HCT116 (cell line): ENCODE measurements at regions not wholly inside any gene's neighbourhood (a gene's known extent, or its start where the extent isn't known, plus 50 kb on each side); places are given as distances from the start of the nearest gene placed in this dataset.

Source experiments
- ATAC-seq: fragments of 200-7000 bp; cut with Tn5 transposase; 2 replicates; pipeline ENCODE4 v1.9.1; 2020; ENCODE audit warnings: mild to moderate bottlenecking, moderate library complexity
- BruUV-seq: library from RNA; stranded (reverse); fragments of 400-500 nt; replicated peaks from 2 replicates; lab custom pipeline; 2021; lab: Mats Ljungman, UMichigan
- CTCF ChIA-PET: fragments of 300-600 bp; sonication (Branson Sonifier 250); formaldehyde crosslinking; loops from one replicate; lab custom pipeline; 2021; ENCODE audit warnings: antibody characterized with exemption; lab: Charles Lee
- POLR2A ChIA-PET: fragments of 300-600, 350-600 bp; sonication (Branson Sonifier 250); formaldehyde crosslinking; loops from one replicate; lab custom pipeline; 2021; ENCODE audit warnings: antibody characterized with exemption; lab: Charles Lee
- RAD21 ChIA-PET, 2 experiments: fragments of 300-600 bp; sonication (Branson Sonifier 250); formaldehyde crosslinking; loops; one replicate each; lab custom pipeline; 2023; ENCODE audit warnings: low total read pairs in 2 of 2; ENCODE audit not compliant: uncharacterized antibody in 2 of 2, unreplicated experiment in 2 of 2, low non-redundant PET in 1 of 2; lab: Charles Lee
- DNase-seq: peaks from one replicate; pipeline ENCODE4 v3.0.0-alpha.2; 2010; ENCODE audit warnings: low read depth, low spot score
- H2AFZ ChIP-seq: fragments of 200-600 bp; shearing (Covaris generic), sonication (generic); 2 replicates; pipeline ENCODE4 v1.6.1; 2017; ENCODE audit warnings: low read depth, mixed run types, mixed read lengths, antibody characterized with exemption, low read length; ENCODE audit not compliant: poor library complexity, severe bottlenecking
- H3K27ac ChIP-seq: 2 replicates; pipeline ENCODE4 v1.5.1; 2012; ENCODE audit warnings: low read depth, low read length
- H3K27me3 ChIP-seq: fragments of 200-600 bp; sonication (generic); 2 replicates; pipeline ENCODE4 v1.6.1; 2016; ENCODE audit warnings: mixed run types, low read length, mixed read lengths; ENCODE audit not compliant: insufficient read depth
- H3K36me3 ChIP-seq, 2 experiments: fragments of 200-500 bp in 1 of 2; fragments of 200-600 bp in 1 of 2; sonication (Bioruptor generic) in 1 of 2; sonication (generic) in 1 of 2; 2 replicates each; pipeline versions ENCODE4 v1.5.1 to v1.6.1; 2014 to 2016; ENCODE audit warnings: low read length in 2 of 2, inconsistent platforms in 1 of 2, mixed read lengths in 1 of 2, mixed run types in 1 of 2; ENCODE audit not compliant: insufficient read depth in 2 of 2, control insufficient read depth in 1 of 2
- H3K4me1 ChIP-seq, 2 experiments: fragments of 200-600 bp in 1 of 2; sonication (generic) in 1 of 2; 2 replicates each; pipeline versions ENCODE4 v1.5.1 to v1.6.1; 2012 to 2017; ENCODE audit warnings: low read length in 2 of 2, inconsistent platforms in 1 of 2, mild to moderate bottlenecking in 1 of 2, mixed read lengths in 1 of 2, mixed run types in 1 of 2, moderate library complexity in 1 of 2; ENCODE audit not compliant: insufficient read depth in 2 of 2, control insufficient read depth in 1 of 2
- H3K4me2 ChIP-seq: fragments of 200-600 bp; sonication (generic); 2 replicates; pipeline ENCODE4 v1.6.1; 2017; ENCODE audit warnings: mixed run types, low read length, mixed read lengths
- H3K4me3 ChIP-seq, 2 experiments: fragments of 200-600 bp in 1 of 2; sonication (generic) in 1 of 2; replicated peaks in 1 of 2; 2 replicates each; pipeline ENCODE4 v1.5.1; 2011 to 2016; ENCODE audit warnings: low read length in 2 of 2, control low read depth in 1 of 2, low read depth in 1 of 2, mild to moderate bottlenecking in 1 of 2, mixed read lengths in 1 of 2, mixed run types in 1 of 2
- H3K79me2 ChIP-seq: fragments of 200-600 bp; sonication (generic); 2 replicates; pipeline ENCODE4 v1.6.1; 2017; ENCODE audit warnings: mild to moderate bottlenecking, mixed run types, low read length, moderate library complexity, mixed read lengths; ENCODE audit not compliant: insufficient read depth
- H3K9ac ChIP-seq: fragments of 200-600 bp; sonication (generic); 2 replicates; pipeline ENCODE4 v1.6.1; 2016; ENCODE audit warnings: low read length, mixed read lengths
- H3K9me2 ChIP-seq: fragments of 200-600 bp; sonication (generic), shearing (Covaris generic); 2 replicates; pipeline ENCODE4 v1.6.1; 2017; ENCODE audit warnings: mixed run types, mild to moderate bottlenecking, moderate library complexity; ENCODE audit not compliant: insufficient read depth
- H3K9me3 ChIP-seq, 2 experiments: fragments of 200-500 bp in 1 of 2; fragments of 200-600 bp in 1 of 2; sonication (Bioruptor generic) in 1 of 2; sonication (generic) in 1 of 2; 2 replicates each; pipeline ENCODE4 v1.6.1; 2014 to 2017; ENCODE audit warnings: low read length in 2 of 2, mixed read lengths in 2 of 2, inconsistent platforms in 1 of 2, low read depth in 1 of 2, mild to moderate bottlenecking in 1 of 2, mixed run types in 1 of 2, moderate library complexity in 1 of 2; ENCODE audit not compliant: control insufficient read depth in 1 of 2, insufficient read depth in 1 of 2
- H4K20me1 ChIP-seq: fragments of 200-600 bp; sonication (generic), shearing (Covaris generic); 2 replicates; pipeline ENCODE4 v1.6.1; 2017; ENCODE audit warnings: mixed run types, mild to moderate bottlenecking, moderate library complexity; ENCODE audit not compliant: insufficient read depth
- CBX3 ChIP-seq: IDR thresholded peaks from 2 replicates; pipeline ENCODE4 v1.6.1; 2012; ENCODE audit warnings: low read depth
- CEBPB ChIP-seq: IDR thresholded peaks from 2 replicates; pipeline ENCODE4 v1.6.1; 2012; ENCODE audit warnings: low read depth
- EGR1 ChIP-seq: IDR thresholded peaks from 2 replicates; pipeline ENCODE4 v1.6.1; 2012; ENCODE audit warnings: low read depth
- ELF1 ChIP-seq: IDR thresholded peaks from 2 replicates; pipeline ENCODE4 v1.6.1; 2012; ENCODE audit warnings: low read depth, borderline replicate concordance
- EZH2 ChIP-seq: fragments of 200-600 bp; sonication (generic); IDR thresholded peaks from 2 replicates; pipeline ENCODE4 v1.6.1; 2017; ENCODE audit warnings: antibody characterized with exemption, mixed run types
- EZH2phosphoT487 ChIP-seq: fragments of 200-600 bp; IDR thresholded peaks from 2 replicates; pipeline ENCODE4 v1.6.1; 2018; ENCODE audit warnings: antibody characterized with exemption, borderline replicate concordance
- POLR2A ChIP-seq: IDR thresholded peaks from 2 replicates; pipeline ENCODE4 v1.7.0; 2011; ENCODE audit warnings: borderline replicate concordance; ENCODE audit not compliant: insufficient read depth, insufficient read length; ENCODE audit errors: extremely low read depth
- POLR2AphosphoS5 ChIP-seq: IDR thresholded peaks from 2 replicates; pipeline ENCODE4 v1.6.1; 2011; ENCODE audit warnings: mild to moderate bottlenecking, low read depth, low read length, moderate library complexity
- REST ChIP-seq: IDR thresholded peaks from 2 replicates; pipeline ENCODE4 v1.6.1; 2012; ENCODE audit warnings: low read depth
- SP1 ChIP-seq: IDR thresholded peaks from 2 replicates; pipeline ENCODE4 v1.6.1; 2012; ENCODE audit warnings: low read depth
- SRF ChIP-seq: IDR thresholded peaks from 2 replicates; pipeline ENCODE4 v1.6.1; 2012; ENCODE audit warnings: low read depth
- TCF7L2 ChIP-seq: IDR thresholded peaks from 2 replicates; pipeline ENCODE4 v1.7.0; 2011; ENCODE audit warnings: borderline replicate concordance, inconsistent platforms; ENCODE audit not compliant: insufficient read depth, insufficient read length; ENCODE audit errors: extremely low read depth
- YY1 ChIP-seq: IDR thresholded peaks from 2 replicates; pipeline ENCODE4 v1.6.1; 2011; ENCODE audit warnings: low read length, low read depth, moderate library complexity, mild to moderate bottlenecking; ENCODE audit not compliant: insufficient replicate concordance; ENCODE audit errors: extremely low read depth
- ZFX ChIP-seq: fragments of 450-650 bp; IDR thresholded peaks from 2 replicates; pipeline ENCODE4 v1.6.1; 2017
- intact Hi-C: fragments of 100-400 bp; cut with micrococcal nuclease; formaldehyde crosslinking; loops from 2 replicates; pipeline ENCODE4 v1.10.0; 2022
- TF ChIP-seq, protein P1 (sequence below), 3 experiments: fragments of 200-600 bp in 1 of 3; sonication (generic) in 1 of 3; IDR thresholded peaks in 2 of 3; conservative IDR thresholded peaks in 1 of 3; 2 replicates each; pipeline ENCODE4 v1.5.1; 2012 to 2017; ENCODE audit warnings: low read depth in 2 of 3, low read length in 2 of 3, antibody characterized with exemption in 1 of 3, borderline replicate concordance in 1 of 3, control low read depth in 1 of 3, mild to moderate bottlenecking in 1 of 3, mixed read lengths in 1 of 3, mixed run types in 1 of 3, moderate library complexity in 1 of 3; ENCODE audit not compliant: insufficient read depth in 1 of 3
- TF ChIP-seq, protein P2 (sequence below): IDR thresholded peaks from 2 replicates; pipeline ENCODE4 v1.6.1; 2012
- TF ChIP-seq, protein P3 (sequence below): IDR thresholded peaks from 2 replicates; pipeline ENCODE4 v1.6.1; 2012

DNA sequence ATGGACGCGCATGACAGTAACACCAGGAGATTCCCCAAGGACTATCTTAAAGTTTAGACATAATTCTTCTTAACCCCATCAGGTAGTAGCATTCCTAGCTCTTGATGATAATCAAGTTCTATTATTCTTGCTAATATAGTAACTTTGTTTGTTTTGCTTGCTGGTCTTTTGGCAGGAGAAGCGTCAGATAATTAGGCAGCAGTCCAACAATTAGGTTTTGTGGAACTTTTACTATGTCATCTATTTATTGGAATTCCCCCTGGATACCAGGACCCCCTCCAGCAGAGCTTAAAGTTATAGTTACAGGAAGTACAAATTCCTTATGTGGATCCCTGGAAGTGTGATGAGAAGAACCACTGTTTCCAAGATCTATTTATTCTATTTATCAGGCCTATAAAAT, 1138.0 kb upstream of the FAM98A start (continued):
- TF ChIP-seq YY1 = no peak
- TF ChIP-seq CEBPB = no peak
- TF ChIP-seq TCF7L2 = no peak
- no peak for TF ChIP-seq POLR2AphosphoS5

GRCh38 chr2:34736482-34736881, 1137.4 kb upstream of the FAM98A start:
- BruUV-seq = no TSS peak
- H3K4me1 ChIP-seq = no peaks in the 10 kb centered on the region
- intact Hi-C loops = no loop called here
- no peak overlapping the region for H3K4me3 ChIP-seq
- H3K4me2 ChIP-seq = no peak overlapping the region
- no peak overlapping the region for H2AFZ ChIP-seq
- ChIA-PET RAD21 (no interaction called here), POLR2A (no interaction called here)
- no peaks in the 10 kb centered on the region for H3K79me2 ChIP-seq
- no peak for ATAC-seq
- H3K27ac ChIP-seq = no peak overlapping the region
- no peak for TF ChIP-seq SRF
- no peak for TF ChIP-seq REST
- no peak for TF ChIP-seq EZH2phosphoT487
- no peak for TF ChIP-seq EZH2
- TF ChIP-seq, protein P1, sequence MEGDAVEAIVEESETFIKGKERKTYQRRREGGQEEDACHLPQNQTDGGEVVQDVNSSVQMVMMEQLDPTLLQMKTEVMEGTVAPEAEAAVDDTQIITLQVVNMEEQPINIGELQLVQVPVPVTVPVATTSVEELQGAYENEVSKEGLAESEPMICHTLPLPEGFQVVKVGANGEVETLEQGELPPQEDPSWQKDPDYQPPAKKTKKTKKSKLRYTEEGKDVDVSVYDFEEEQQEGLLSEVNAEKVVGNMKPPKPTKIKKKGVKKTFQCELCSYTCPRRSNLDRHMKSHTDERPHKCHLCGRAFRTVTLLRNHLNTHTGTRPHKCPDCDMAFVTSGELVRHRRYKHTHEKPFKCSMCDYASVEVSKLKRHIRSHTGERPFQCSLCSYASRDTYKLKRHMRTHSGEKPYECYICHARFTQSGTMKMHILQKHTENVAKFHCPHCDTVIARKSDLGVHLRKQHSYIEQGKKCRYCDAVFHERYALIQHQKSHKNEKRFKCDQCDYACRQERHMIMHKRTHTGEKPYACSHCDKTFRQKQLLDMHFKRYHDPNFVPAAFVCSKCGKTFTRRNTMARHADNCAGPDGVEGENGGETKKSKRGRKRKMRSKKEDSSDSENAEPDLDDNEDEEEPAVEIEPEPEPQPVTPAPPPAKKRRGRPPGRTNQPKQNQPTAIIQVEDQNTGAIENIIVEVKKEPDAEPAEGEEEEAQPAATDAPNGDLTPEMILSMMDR (IDR thresholded peaks at IDR 0.05 in 2 of 3, conservative IDR thresholded peaks at IDR 0.05 in 1 of 3; ENCODE audit: borderline replicate concordance in 1 of 3, insufficient read depth in 1 of 3, low read depth in 2 of 3, low read length in 2 of 3) = no peak
- TF ChIP-seq CBX3 = no peak
- no peak for TF ChIP-seq EGR1
- TF ChIP-seq, protein P2, sequence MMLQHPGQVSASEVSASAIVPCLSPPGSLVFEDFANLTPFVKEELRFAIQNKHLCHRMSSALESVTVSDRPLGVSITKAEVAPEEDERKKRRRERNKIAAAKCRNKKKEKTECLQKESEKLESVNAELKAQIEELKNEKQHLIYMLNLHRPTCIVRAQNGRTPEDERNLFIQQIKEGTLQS = no peak
- TF ChIP-seq POLR2AphosphoS5 = no peak
- no peak for TF ChIP-seq POLR2A
- no peak for TF ChIP-seq ZFX
- no peak for TF ChIP-seq ELF1
- TF ChIP-seq, protein P3, sequence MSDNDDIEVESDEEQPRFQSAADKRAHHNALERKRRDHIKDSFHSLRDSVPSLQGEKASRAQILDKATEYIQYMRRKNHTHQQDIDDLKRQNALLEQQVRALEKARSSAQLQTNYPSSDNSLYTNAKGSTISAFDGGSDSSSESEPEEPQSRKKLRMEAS = no peak
- TF ChIP-seq SP1 = no peak
- TF ChIP-seq, all 23 proteins: peak for 0
- H3K9me3 ChIP-seq = peaks cover 4 to 26% of the 10 kb centered on the region in 2 experiments; a peak in 2 of 4 replicates
- H3K9me2 ChIP-seq = no peaks in the 10 kb centered on the region
- CTCF ChIA-PET = no interaction called here
- H3K9ac ChIP-seq = no peak overlapping the region
- no peaks in the 10 kb centered on the region for H3K27me3 ChIP-seq
- H3K36me3 ChIP-seq = no peaks in the 10 kb centered on the region
- DNase-seq = no peak
- H4K20me1 ChIP-seq = no peaks in the 10 kb centered on the region
